C4-2B (cell line): ENCODE measurements at regions not wholly inside any gene's neighbourhood (a gene's known extent, or its start where the extent isn't known, plus 50 kb on each side); places are given as distances from the start of the nearest gene placed in this dataset.
"Not testable (repeated sequence)": the region's sequence is repeated elsewhere in the genome, so short reads cannot be mapped to it uniquely, and the experiment has no call there.

Source experiments
- ZFX ChIP-seq: fragments of 450-650 bp; IDR thresholded peaks from 2 replicates; pipeline ENCODE4 v1.6.1; 2017
- TF ChIP-seq, protein P1 (sequence below): fragments of 450-650 bp; conservative IDR thresholded peaks from 2 replicates; pipeline ENCODE4 v1.5.1; 2017; ENCODE audit warnings: mild to moderate bottlenecking

DNA sequence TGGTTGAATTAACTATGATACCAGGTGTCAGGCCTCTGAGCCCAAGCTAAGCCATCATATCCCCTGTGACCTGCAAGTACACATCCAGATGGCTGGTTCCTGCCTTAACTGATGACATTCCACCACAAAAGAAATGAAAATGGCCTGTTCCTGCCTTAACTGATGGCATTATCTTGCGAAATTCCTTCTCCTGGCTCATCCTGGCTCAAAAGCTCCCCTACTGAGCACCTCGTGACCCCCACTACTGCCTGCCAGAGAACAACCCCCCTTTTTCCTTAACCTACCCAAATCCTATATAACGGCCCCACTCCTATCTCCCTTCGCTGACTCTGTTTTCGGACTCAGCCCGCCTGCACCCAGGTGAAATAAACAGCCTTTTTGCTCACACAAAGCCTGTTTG lies 1671.4 kb downstream of the C4orf33 start:
- TF ChIP-seq, protein P1, sequence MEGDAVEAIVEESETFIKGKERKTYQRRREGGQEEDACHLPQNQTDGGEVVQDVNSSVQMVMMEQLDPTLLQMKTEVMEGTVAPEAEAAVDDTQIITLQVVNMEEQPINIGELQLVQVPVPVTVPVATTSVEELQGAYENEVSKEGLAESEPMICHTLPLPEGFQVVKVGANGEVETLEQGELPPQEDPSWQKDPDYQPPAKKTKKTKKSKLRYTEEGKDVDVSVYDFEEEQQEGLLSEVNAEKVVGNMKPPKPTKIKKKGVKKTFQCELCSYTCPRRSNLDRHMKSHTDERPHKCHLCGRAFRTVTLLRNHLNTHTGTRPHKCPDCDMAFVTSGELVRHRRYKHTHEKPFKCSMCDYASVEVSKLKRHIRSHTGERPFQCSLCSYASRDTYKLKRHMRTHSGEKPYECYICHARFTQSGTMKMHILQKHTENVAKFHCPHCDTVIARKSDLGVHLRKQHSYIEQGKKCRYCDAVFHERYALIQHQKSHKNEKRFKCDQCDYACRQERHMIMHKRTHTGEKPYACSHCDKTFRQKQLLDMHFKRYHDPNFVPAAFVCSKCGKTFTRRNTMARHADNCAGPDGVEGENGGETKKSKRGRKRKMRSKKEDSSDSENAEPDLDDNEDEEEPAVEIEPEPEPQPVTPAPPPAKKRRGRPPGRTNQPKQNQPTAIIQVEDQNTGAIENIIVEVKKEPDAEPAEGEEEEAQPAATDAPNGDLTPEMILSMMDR, result not testable (repeated sequence)
- TF ChIP-seq ZFX, result not testable (repeated sequence)
